ENCODE measurements at regions not wholly inside any gene's neighbourhood (a gene's known extent, or its start where the extent isn't known, plus 50 kb on each side); places are given as distances from the start of the nearest gene placed in this dataset.
"Not testable (repeated sequence)": the region's sequence is repeated elsewhere in the genome, so short reads cannot be mapped to it uniquely, and the experiment has no call there.

GRCh38 chr2:20949256-20949655, 94.6 kb downstream of the APOB start:
- no peak for TF ChIP-seq CTCF (IDR thresholded peaks at IDR 0.05)
- intact Hi-C loops (cut with DNase I; ENCODE audit: low total_unique reads): no loop called here
- Histone ChIP-seq H3K9me3 (no peaks in the 10 kb centered on the region), H3K27ac (no peak overlapping the region), H3K36me3 (no peaks in the 10 kb centered on the region), H3K27me3 (peaks cover 0 to 6% of the 10 kb centered on the region in 2 donors), H3K4me1 (no peaks in the 10 kb centered on the region), H3K4me3 (no peak overlapping the region)
- DNase-seq: no peak

- H3K27ac ChIP-seq: no peak overlapping the region
- H3K27me3 ChIP-seq: peaks cover 0 to 6% of the 10 kb centered on the region in 2 donors
- no peak for DNase-seq
- no peaks in the 10 kb centered on the region for H3K9me3 ChIP-seq
- intact Hi-C loops (cut with DNase I; ENCODE audit: low total_unique reads): no loop called here
- H3K4me1 ChIP-seq: no peaks in the 10 kb centered on the region
- no peaks in the 10 kb centered on the region for H3K36me3 ChIP-seq
- H3K4me3 ChIP-seq: no peak overlapping the region
- no peak for TF ChIP-seq CTCF (IDR thresholded peaks at IDR 0.05)
Observed at GRCh38 chr2:20946468-20946867, 97.4 kb downstream of the APOB start.

- DNase-seq; H3K36me3 ChIP-seq; intact Hi-C loops (cut with DNase I; ENCODE audit: low total_unique reads); H3K27me3 ChIP-seq; H3K27ac ChIP-seq; H3K4me1 ChIP-seq; H3K9me3 ChIP-seq; H3K4me3 ChIP-seq: not testable (repeated sequence)
Observed at GRCh38 chr2:20943721-20944120, 100.2 kb downstream of the APOB start.

GRCh38 chr2:20942646-20943125, 101.2 kb downstream of the APOB start:
- no peak overlapping the region for H3K4me3 ChIP-seq
- H3K4me1 ChIP-seq: no peaks in the 10 kb centered on the region
- no peak for DNase-seq
- intact Hi-C loops (cut with DNase I; ENCODE audit: low total_unique reads): no loop called here
- no peaks in the 10 kb centered on the region for H3K9me3 ChIP-seq
- TF ChIP-seq CTCF (IDR thresholded peaks at IDR 0.05): no peak
- H3K36me3 ChIP-seq: no peaks in the 10 kb centered on the region
- no peaks in the 10 kb centered on the region for H3K27me3 ChIP-seq
- no peak overlapping the region for H3K27ac ChIP-seq

- no peaks in the 10 kb centered on the region for H3K27me3 ChIP-seq
- intact Hi-C loops (cut with DNase I; ENCODE audit: low total_unique reads): no loop called here
- H3K36me3 ChIP-seq: no peaks in the 10 kb centered on the region
- H3K4me3 ChIP-seq: no peak overlapping the region
- H3K9me3 ChIP-seq: no peaks in the 10 kb centered on the region
- no peak for TF ChIP-seq CTCF (IDR thresholded peaks at IDR 0.05)
- DNase-seq: no peak
- H3K27ac ChIP-seq: no peak overlapping the region
- no peaks in the 10 kb centered on the region for H3K4me1 ChIP-seq
Observed at GRCh38 chr2:20940856-20941255, 103.0 kb downstream of the APOB start.

- no peak for TF ChIP-seq CTCF (IDR thresholded peaks at IDR 0.05)
- intact Hi-C loops (cut with DNase I; ENCODE audit: low total_unique reads): no loop called here
- Histone ChIP-seq H3K4me1 (no peaks in the 10 kb centered on the region), H3K27me3 (no peaks in the 10 kb centered on the region), H3K4me3 (no peak overlapping the region), H3K36me3 (no peaks in the 10 kb centered on the region), H3K27ac (no peak overlapping the region), H3K9me3 (no peaks in the 10 kb centered on the region)
- DNase-seq: no peak
Observed at GRCh38 chr2:20939931-20940795, 103.7 kb downstream of the APOB start.
